Thoracic aorta (tissue), 2 donors: ENCODE measurements at regions not wholly inside any gene's neighbourhood (a gene's known extent, or its start where the extent isn't known, plus 50 kb on each side); places are given as distances from the start of the nearest gene placed in this dataset.

ENCODE experiments used
- ATAC-seq: fragments of 150-250 bp; one replicate; pipeline ENCODE4 v1.8.0; 2017; ENCODE audit warnings: low read depth; ENCODE audit not compliant: insufficient number of reproducible peaks, low FRiP score
- DNase-seq: peaks from one replicate; pipeline ENCODE4 v3.0.0-alpha.2; 2020; ENCODE audit warnings: low spot score
- H3K27ac ChIP-seq, 2 donors: fragments of 200-600 bp; sonication (generic); 1 replicate in 1 of 2; 2 replicates in 1 of 2; pipeline ENCODE4 v1.5.1; 2016; ENCODE audit warnings: mild to moderate bottlenecking in 2 of 2, moderate library complexity in 2 of 2
- H3K27me3 ChIP-seq: fragments of 200-600 bp; sonication (generic); replicated peaks from 2 replicates; pipeline ENCODE4 v1.6.0; 2016; ENCODE audit warnings: mild to moderate bottlenecking; ENCODE audit not compliant: insufficient read depth
- H3K36me3 ChIP-seq: fragments of 200-600 bp; sonication (generic); one replicate; pipeline ENCODE4 v1.5.1; 2016
- H3K4me1 ChIP-seq, 2 donors: fragments of 200-600 bp; sonication (generic); 1 replicate in 1 of 2; 2 replicates in 1 of 2; pipeline versions ENCODE4 v1.5.1 to v1.6.0; 2016; ENCODE audit warnings: low read depth in 2 of 2, mild to moderate bottlenecking in 1 of 2; ENCODE audit not compliant: control insufficient read depth in 1 of 2
- H3K4me3 ChIP-seq: fragments of 200-600 bp; sonication (generic); 2 replicates; pipeline ENCODE4 v1.5.1; 2016; ENCODE audit warnings: mild to moderate bottlenecking
- H3K9me3 ChIP-seq: fragments of 200-600 bp; sonication (generic); 2 replicates; pipeline ENCODE4 v1.5.1; 2016
- TF ChIP-seq, protein P1 (sequence below): fragments of 200-600 bp; sonication (generic); IDR thresholded peaks from one replicate; pipeline ENCODE4 v1.5.1; 2019; ENCODE audit warnings: antibody characterized with exemption

DNA sequence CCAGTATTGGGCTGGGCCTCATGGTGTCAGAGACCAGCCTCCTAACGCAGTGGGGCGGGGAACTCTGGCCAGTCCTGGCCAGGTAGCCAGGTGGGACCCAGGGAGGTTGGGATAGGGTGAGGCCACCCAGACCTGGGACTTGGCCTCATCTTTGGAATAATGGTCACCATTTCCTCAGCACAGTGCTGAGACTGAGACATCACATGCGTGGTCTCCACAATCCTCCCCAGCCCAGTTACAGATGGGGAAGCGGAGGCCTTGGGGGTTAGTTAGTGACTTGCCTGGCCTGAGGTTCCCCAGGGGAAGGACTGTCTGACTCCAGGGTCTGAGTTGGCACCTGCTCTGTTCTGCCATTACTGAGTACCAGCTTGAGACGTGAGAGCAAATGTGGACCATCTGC lies 77.9 kb upstream of the CASZ1 start:
- ATAC-seq, result no peak
- TF ChIP-seq, protein P1, sequence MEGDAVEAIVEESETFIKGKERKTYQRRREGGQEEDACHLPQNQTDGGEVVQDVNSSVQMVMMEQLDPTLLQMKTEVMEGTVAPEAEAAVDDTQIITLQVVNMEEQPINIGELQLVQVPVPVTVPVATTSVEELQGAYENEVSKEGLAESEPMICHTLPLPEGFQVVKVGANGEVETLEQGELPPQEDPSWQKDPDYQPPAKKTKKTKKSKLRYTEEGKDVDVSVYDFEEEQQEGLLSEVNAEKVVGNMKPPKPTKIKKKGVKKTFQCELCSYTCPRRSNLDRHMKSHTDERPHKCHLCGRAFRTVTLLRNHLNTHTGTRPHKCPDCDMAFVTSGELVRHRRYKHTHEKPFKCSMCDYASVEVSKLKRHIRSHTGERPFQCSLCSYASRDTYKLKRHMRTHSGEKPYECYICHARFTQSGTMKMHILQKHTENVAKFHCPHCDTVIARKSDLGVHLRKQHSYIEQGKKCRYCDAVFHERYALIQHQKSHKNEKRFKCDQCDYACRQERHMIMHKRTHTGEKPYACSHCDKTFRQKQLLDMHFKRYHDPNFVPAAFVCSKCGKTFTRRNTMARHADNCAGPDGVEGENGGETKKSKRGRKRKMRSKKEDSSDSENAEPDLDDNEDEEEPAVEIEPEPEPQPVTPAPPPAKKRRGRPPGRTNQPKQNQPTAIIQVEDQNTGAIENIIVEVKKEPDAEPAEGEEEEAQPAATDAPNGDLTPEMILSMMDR, result no peak
- Histone ChIP-seq H3K4me3 (no peak overlapping the region), H3K9me3 (no peaks in the 10 kb centered on the region), H3K27me3 (no peaks in the 10 kb centered on the region), H3K27ac (no peak overlapping the region), H3K4me1 (no peaks in the 10 kb centered on the region), H3K36me3 (no peaks in the 10 kb centered on the region)
- no peak for DNase-seq

DNA sequence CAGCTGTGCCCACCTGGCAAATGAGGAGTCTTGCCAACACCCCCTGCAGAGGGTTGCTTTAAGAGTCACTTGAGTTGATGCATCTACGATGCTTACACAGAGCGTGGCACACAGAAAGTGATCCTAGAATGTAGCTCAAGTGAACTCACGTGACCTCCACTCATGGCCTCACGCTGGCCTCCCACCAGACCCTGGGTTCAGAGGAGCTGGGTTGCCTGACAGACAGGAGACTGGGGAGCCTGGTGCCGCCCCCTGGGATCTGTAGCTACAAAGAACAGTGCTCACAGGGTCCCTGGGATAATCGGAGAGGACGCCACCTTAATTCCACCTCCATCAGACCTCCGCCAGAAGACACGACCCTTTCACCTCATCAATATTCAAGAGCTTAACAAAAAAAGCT lies 81.4 kb upstream of the CASZ1 start:
- Histone ChIP-seq H3K4me3 (no peak overlapping the region), H3K36me3 (no peaks in the 10 kb centered on the region), H3K9me3 (no peaks in the 10 kb centered on the region), H3K27ac (no peak overlapping the region), H3K4me1 (no peaks in the 10 kb centered on the region), H3K27me3 (no peaks in the 10 kb centered on the region)
- TF ChIP-seq, protein P1, result no peak
- no peak for ATAC-seq
- no peak for DNase-seq

GRCh38 chr1:10878469-10878868 lies 82.0 kb upstream of the CASZ1 start:
- H3K4me1 ChIP-seq, result no peaks in the 10 kb centered on the region
- ATAC-seq (no peak), DNase-seq (no peak)
- no peak overlapping the region for H3K4me3 ChIP-seq
- no peak overlapping the region for H3K27ac ChIP-seq
- H3K27me3 ChIP-seq, result no peaks in the 10 kb centered on the region
- no peaks in the 10 kb centered on the region for H3K36me3 ChIP-seq
- H3K9me3 ChIP-seq, result no peaks in the 10 kb centered on the region
- TF ChIP-seq, protein P1, result no peak

GRCh38 chr1:10880063-10880462 lies 83.6 kb upstream of the CASZ1 start:
- TF ChIP-seq, protein P1, result no peak
- no peak for ATAC-seq
- no peaks in the 10 kb centered on the region for H3K27me3 ChIP-seq

GRCh38 chr1:10881046-10881445 lies 84.6 kb upstream of the CASZ1 start:
- Histone ChIP-seq H3K4me3 (no peak overlapping the region), H3K27ac (no peak overlapping the region), H3K9me3 (no peaks in the 10 kb centered on the region), H3K27me3 (no peaks in the 10 kb centered on the region), H3K36me3 (no peaks in the 10 kb centered on the region), H3K4me1 (no peaks in the 10 kb centered on the region)
- ATAC-seq (no peak), DNase-seq (no peak)
- TF ChIP-seq, protein P1, result no peak

More at GRCh38 chr1:10880063-10880462, 83.6 kb upstream of the CASZ1 start:
- Histone ChIP-seq H3K27ac (no peak overlapping the region), H3K4me3 (no peak overlapping the region), H3K4me1 (no peaks in the 10 kb centered on the region), H3K9me3 (no peaks in the 10 kb centered on the region), H3K36me3 (no peaks in the 10 kb centered on the region)
- no peak for DNase-seq
